Hematopoietic multipotent progenitor cell (in vitro differentiated cells): ENCODE measurements at regions not wholly inside any gene's neighbourhood (a gene's known extent, or its start where the extent isn't known, plus 50 kb on each side); places are given as distances from the start of the nearest gene placed in this dataset.

Experiments used
- DNase-seq, 3 donors: peaks; one replicate each; pipeline ENCODE4 v3.0.0-alpha.2; 2011 to 2015; ENCODE audit warnings: low read depth in 2 of 3, low spot score in 2 of 3

GRCh38 chr2:18907508-18907907 lies 318.1 kb upstream of the NT5C1B start:
- DNase-seq, result no peak

- no peak for DNase-seq
Observed at GRCh38 chr2:18903750-18904149, 314.4 kb upstream of the NT5C1B start.

- DNase-seq, result no peak
Observed at GRCh38 chr2:18901242-18901641, 311.9 kb upstream of the NT5C1B start.

GRCh38 chr2:18900691-18901141 lies 311.3 kb upstream of the NT5C1B start:
- no peak for DNase-seq

GRCh38 chr2:18899725-18900124 lies 310.4 kb upstream of the NT5C1B start:
- no peak for DNase-seq

GRCh38 chr2:18898271-18898670 lies 308.9 kb upstream of the NT5C1B start:
- DNase-seq, result no peak

GRCh38 chr2:18896125-18896764 lies 306.9 kb upstream of the NT5C1B start:
- no peak for DNase-seq

GRCh38 chr2:18891600-18892345 lies 302.4 kb upstream of the NT5C1B start:
- no peak for DNase-seq

- no peak for DNase-seq
Observed at GRCh38 chr2:18889565-18890332, 300.4 kb upstream of the NT5C1B start.

- no peak for DNase-seq
Observed at GRCh38 chr2:18885457-18885856, 296.1 kb upstream of the NT5C1B start.

GRCh38 chr2:18883616-18884456 lies 294.5 kb upstream of the NT5C1B start:
- DNase-seq, result no peak

- DNase-seq, result no peak
Observed at GRCh38 chr2:18871430-18871829, 282.1 kb upstream of the NT5C1B start.

GRCh38 chr2:18870307-18870706 lies 280.9 kb upstream of the NT5C1B start:
- no peak for DNase-seq

GRCh38 chr2:18861951-18862350 lies 272.6 kb upstream of the NT5C1B start:
- no peak for DNase-seq

- DNase-seq, result no peak
Observed at GRCh38 chr2:18860179-18860578, 270.8 kb upstream of the NT5C1B start.

- no peak for DNase-seq
Observed at GRCh38 chr2:18856765-18857164, 267.4 kb upstream of the NT5C1B start.

GRCh38 chr2:18855027-18855426 lies 265.7 kb upstream of the NT5C1B start:
- DNase-seq, result no peak

GRCh38 chr2:18849841-18850578 lies 260.6 kb upstream of the NT5C1B start:
- DNase-seq, result no peak

GRCh38 chr2:18848646-18849045 lies 259.3 kb upstream of the NT5C1B start:
- no peak for DNase-seq

GRCh38 chr2:18845854-18846445 lies 256.6 kb upstream of the NT5C1B start:
- no peak for DNase-seq
